IMR-90 (cell line): ENCODE measurements at regions not wholly inside any gene's neighbourhood (a gene's known extent, or its start where the extent isn't known, plus 50 kb on each side); places are given as distances from the start of the nearest gene placed in this dataset.
A peak's percentile ranks its signal among the peaks of the same experiment; 100 is the strongest.

Experiments used
- ATAC-seq: fragments of 200-7000 bp; cut with Tn5 transposase; 2 replicates; pipeline ENCODE4 v1.9.1; 2020; ENCODE audit warnings: low read depth, mild to moderate bottlenecking, moderate library complexity
- BruUV-seq: library from RNA; stranded (reverse); fragments of 400-500 nt; replicated peaks from 2 replicates; lab custom pipeline; 2021; lab: Mats Ljungman, UMichigan
- CTCF ChIA-PET: fragments of 300-600 bp; formaldehyde crosslinking; extraction: SDS; loops from one replicate; lab custom pipeline; 2021; ENCODE audit warnings: antibody characterized with exemption; lab: Yijun Ruan, JAX
- POLR2A ChIA-PET: fragments of 300-600 bp; sonication (Branson Sonifier 250); formaldehyde crosslinking; loops from one replicate; lab custom pipeline; 2022; ENCODE audit warnings: antibody characterized with exemption; ENCODE audit not compliant: unreplicated experiment; lab: Charles Lee
- DNase-seq: peaks from one replicate; pipeline ENCODE4 v3.0.0; 2013
- H2AFZ ChIP-seq: replicated peaks from 2 replicates; pipeline ENCODE3; 2013; ENCODE audit warnings: low read length, mild to moderate bottlenecking; ENCODE audit not compliant: poor library complexity
- H2AK5ac ChIP-seq: 2 replicates; pipeline ENCODE4 v1.6.1; 2013; ENCODE audit warnings: low read depth, low read length, inconsistent platforms
- H2AK9ac ChIP-seq: replicated peaks from 2 replicates; pipeline ENCODE3; 2013; ENCODE audit warnings: mild to moderate bottlenecking, low read depth, low read length, moderate library complexity; ENCODE audit not compliant: poor library complexity
- H2BK120ac ChIP-seq: 2 replicates; pipeline ENCODE4 v1.6.1; 2013; ENCODE audit warnings: low read depth, low read length, inconsistent platforms
- H2BK15ac ChIP-seq: 3 replicates; pipeline ENCODE4 v1.6.1; 2013; ENCODE audit warnings: low read depth, low read length, inconsistent platforms
- H2BK20ac ChIP-seq: 2 replicates; pipeline ENCODE4 v1.6.1; 2013; ENCODE audit warnings: low read depth, mild to moderate bottlenecking, inconsistent platforms, low read length, moderate library complexity
- H2BK5ac ChIP-seq: 2 replicates; pipeline ENCODE4 v1.6.1; 2013; ENCODE audit warnings: mild to moderate bottlenecking, low read depth, low read length, inconsistent platforms; ENCODE audit not compliant: poor library complexity, severe bottlenecking
- H3K14ac ChIP-seq: replicated peaks from 2 replicates; pipeline ENCODE4 v1.6.1; 2013; ENCODE audit warnings: low read depth, low read length, inconsistent platforms
- H3K18ac ChIP-seq: 2 replicates; pipeline ENCODE4 v1.6.1; 2013; ENCODE audit warnings: low read depth, low read length, control low read depth
- H3K23ac ChIP-seq: 2 replicates; pipeline ENCODE4 v1.6.1; 2013; ENCODE audit warnings: low read depth, low read length, inconsistent platforms
- H3K27ac ChIP-seq: 2 replicates; pipeline ENCODE4 v1.5.1; 2013; ENCODE audit warnings: mild to moderate bottlenecking, control low read depth, low read length; ENCODE audit not compliant: insufficient read depth
- H3K27me3 ChIP-seq: 2 replicates; pipeline ENCODE4 v1.6.1; 2013; ENCODE audit warnings: low read length; ENCODE audit not compliant: control insufficient read depth, insufficient read depth
- H3K36me3 ChIP-seq: 2 replicates; pipeline ENCODE4 v1.6.1; 2013; ENCODE audit warnings: low read length, mixed read lengths; ENCODE audit not compliant: control insufficient read depth, insufficient read depth
- H3K4ac ChIP-seq: 2 replicates; pipeline ENCODE4 v1.6.1; 2013; ENCODE audit warnings: low read depth, low read length, inconsistent platforms
- H3K4me1 ChIP-seq: 2 replicates; pipeline ENCODE4 v1.6.1; 2013; ENCODE audit warnings: low read length, mixed read lengths; ENCODE audit not compliant: control insufficient read depth, insufficient read depth
- H3K4me2 ChIP-seq: 2 replicates; pipeline ENCODE4 v1.6.1; 2013; ENCODE audit warnings: low read depth, mild to moderate bottlenecking, control low read depth, low read length, moderate library complexity
- H3K4me3 ChIP-seq: 2 replicates; pipeline ENCODE4 v1.5.1; 2013; ENCODE audit warnings: low read depth, mild to moderate bottlenecking, control low read depth, low read length, moderate library complexity; ENCODE audit not compliant: insufficient read depth
- H3K56ac ChIP-seq: 2 replicates; pipeline ENCODE4 v1.6.1; 2013; ENCODE audit warnings: low read length, inconsistent platforms; ENCODE audit not compliant: insufficient read depth; ENCODE audit errors: extremely low read depth
- H3K79me1 ChIP-seq, 2 experiments: 2 replicates each; pipeline ENCODE4 v1.6.1; 2013; ENCODE audit warnings: low read length in 2 of 2, inconsistent platforms in 1 of 2, low read depth in 1 of 2
- H3K9ac ChIP-seq: 2 replicates; pipeline ENCODE4 v1.6.1; 2013; ENCODE audit warnings: low read depth, low read length, control low read depth
- H3K9me1 ChIP-seq: 2 replicates; pipeline ENCODE4 v1.6.1; 2013; ENCODE audit warnings: low read length, inconsistent platforms; ENCODE audit not compliant: insufficient read depth
- H3K9me3 ChIP-seq: 2 replicates; pipeline ENCODE4 v1.6.1; 2013; ENCODE audit warnings: low read length; ENCODE audit not compliant: control insufficient read depth, insufficient read depth
- H4K20me1 ChIP-seq: 2 replicates; pipeline ENCODE4 v1.6.1; 2013; ENCODE audit warnings: low read length, inconsistent platforms; ENCODE audit not compliant: insufficient read depth
- H4K5ac ChIP-seq: 2 replicates; pipeline ENCODE4 v1.6.1; 2013; ENCODE audit warnings: mild to moderate bottlenecking, low read depth, low read length, control low read depth
- H4K8ac ChIP-seq, 2 experiments: 2 replicates each; pipeline ENCODE4 v1.6.1; 2013; ENCODE audit warnings: low read depth in 2 of 2, low read length in 2 of 2, control low read depth in 1 of 2, inconsistent platforms in 1 of 2
- H4K91ac ChIP-seq: 2 replicates; pipeline ENCODE4 v1.6.1; 2013; ENCODE audit warnings: low read depth, low read length, inconsistent platforms; ENCODE audit not compliant: insufficient read depth
- MAFK ChIP-seq: IDR thresholded peaks from 2 replicates; pipeline ENCODE4 v1.6.1; 2012; ENCODE audit warnings: low read depth, low read length, improper control_type of control experiment
- RAD21 ChIP-seq: IDR thresholded peaks from 2 replicates; pipeline ENCODE4 v1.6.1; 2012; ENCODE audit warnings: low read length, improper control_type of control experiment
- RCOR1 ChIP-seq: IDR thresholded peaks from 2 replicates; pipeline ENCODE4 v1.6.1; 2012; ENCODE audit warnings: mild to moderate bottlenecking, low read length, improper control_type of control experiment; ENCODE audit not compliant: insufficient replicate concordance
- RFX5 ChIP-seq: IDR thresholded peaks from 2 replicates; pipeline ENCODE4 v1.8.0; 2012; ENCODE audit warnings: low read depth, mild to moderate bottlenecking, low read length, moderate library complexity
- WGBS, 2 experiments: methylation state at CpG; one replicate each; pipeline versions ENCODE4 v1.1.5 to v1.1.7; 2013; ENCODE audit warnings: missing lambda C conversion rate in 2 of 2; ENCODE audit not compliant: insufficient read length in 1 of 2; ENCODE audit errors: extremely low coverage in 2 of 2; 5-methylcytosine and 5-hydroxymethylcytosine counted together
- dilution Hi-C: fragments of 300-500 bp; cut with HindIII; formaldehyde crosslinking; loops from one replicate; pipeline ENCODE4 v1.14.3; 2018; ENCODE audit warnings: low sequenced_read_pairs; ENCODE audit not compliant: unreplicated experiment
- in situ Hi-C: fragments of 300-500 bp; cut with MboI; formaldehyde crosslinking; loops from 3 replicates; pipeline ENCODE4 v1.14.3; 2019; ENCODE audit warnings: low sequenced_read_pairs, inconsistent platforms, mixed read lengths
- intact Hi-C: fragments of 100-400 bp; cut with micrococcal nuclease; formaldehyde crosslinking; loops from 2 replicates; pipeline ENCODE4 v1.10.0; 2022

DNA sequence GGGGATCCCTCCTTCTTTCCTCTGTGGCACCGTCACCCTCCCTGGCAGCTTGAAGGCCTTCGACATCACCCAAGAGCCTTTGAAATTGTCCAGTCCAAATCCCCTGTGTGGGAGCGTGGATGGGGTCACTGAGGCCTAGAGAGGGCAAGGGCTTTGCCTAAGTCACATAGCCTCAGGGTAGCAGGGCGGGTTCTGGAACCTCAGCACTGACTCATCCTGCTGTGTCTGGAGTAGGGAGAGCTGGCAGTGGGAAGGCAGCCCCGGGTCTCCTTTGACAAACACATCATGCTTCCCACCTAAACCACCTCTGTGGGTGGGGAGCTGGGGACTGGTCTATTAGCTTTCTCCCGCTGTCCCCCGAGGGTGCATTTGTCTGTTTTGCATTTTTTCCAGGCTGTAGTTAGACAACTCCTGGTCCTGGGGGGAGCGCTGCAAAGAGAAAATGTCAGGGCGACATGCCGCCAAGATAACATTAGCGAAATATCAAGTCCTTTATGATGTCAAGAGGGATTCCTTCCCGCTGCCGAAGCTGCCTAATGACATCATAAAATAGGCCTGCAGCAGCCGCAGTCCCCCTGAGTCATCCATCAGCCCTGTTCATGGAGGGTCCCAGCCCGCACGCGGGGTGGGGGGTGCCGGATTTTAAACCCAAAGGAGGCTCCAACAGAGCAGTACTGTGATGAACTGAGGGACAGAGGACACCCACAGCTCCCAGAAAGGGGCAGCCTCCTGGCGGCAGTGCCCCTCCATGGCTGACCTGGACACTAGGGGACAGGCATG, 77.0 kb upstream of the POU3F1 start:
- H2AK9ac ChIP-seq: no peak overlapping the region
- ChIA-PET POLR2A (no interaction called here), CTCF (no interaction called here)
- H3K23ac ChIP-seq: no peak overlapping the region
- H3K4me3 ChIP-seq: no peak overlapping the region
- no peak overlapping the region for H3K56ac ChIP-seq
- DNase-seq: no peak
- no peaks in the 10 kb centered on the region for H3K79me1 ChIP-seq
- H3K36me3 ChIP-seq: no peaks in the 10 kb centered on the region
- no peak overlapping the region for H2BK5ac ChIP-seq
- no peaks in the 10 kb centered on the region for H4K20me1 ChIP-seq
- intact Hi-C loops (no loop called here), in situ Hi-C loops (no loop called here), dilution Hi-C loops (no loop called here)
- no peak overlapping the region for H4K5ac ChIP-seq
- H2AFZ ChIP-seq: peak overlapping the region; percentile 58
- no peak overlapping the region for H2BK120ac ChIP-seq
- 92% methylated on average over 8 of the region's 19 CpGs; no CpG with 5 or more reads in 1 of the 2 experiments for WGBS, 2 experiments
- no peak overlapping the region for H4K8ac ChIP-seq
- TF ChIP-seq RCOR1 (no peak), RFX5 (no peak), MAFK (no peak), RAD21 (no peak)
- H2BK20ac ChIP-seq: no peak overlapping the region
- no peaks in the 10 kb centered on the region for H3K4me1 ChIP-seq
- peaks cover 3% of the 10 kb centered on the region; the same call in 1 of the 2 replicates for H3K27me3 ChIP-seq
- H3K9me3 ChIP-seq: no peaks in the 10 kb centered on the region
- no peak overlapping the region for H2AK5ac ChIP-seq
- H2BK15ac ChIP-seq: no peak overlapping the region
- H3K14ac ChIP-seq: no peak overlapping the region
- H3K9me1 ChIP-seq: no peaks in the 10 kb centered on the region
- no peak overlapping the region for H3K4me2 ChIP-seq
- no peak overlapping the region for H3K18ac ChIP-seq
- H3K27ac ChIP-seq: no peak overlapping the region
- H3K4ac ChIP-seq: no peak overlapping the region
- no peak overlapping the region for H4K91ac ChIP-seq
- BruUV-seq: no TSS peak
- no peak overlapping the region for H3K9ac ChIP-seq
- ATAC-seq: no peak
